ENCODE measurements at regions not wholly inside any gene's neighbourhood (a gene's known extent, or its start where the extent isn't known, plus 50 kb on each side); places are given as distances from the start of the nearest gene placed in this dataset.

DNA sequence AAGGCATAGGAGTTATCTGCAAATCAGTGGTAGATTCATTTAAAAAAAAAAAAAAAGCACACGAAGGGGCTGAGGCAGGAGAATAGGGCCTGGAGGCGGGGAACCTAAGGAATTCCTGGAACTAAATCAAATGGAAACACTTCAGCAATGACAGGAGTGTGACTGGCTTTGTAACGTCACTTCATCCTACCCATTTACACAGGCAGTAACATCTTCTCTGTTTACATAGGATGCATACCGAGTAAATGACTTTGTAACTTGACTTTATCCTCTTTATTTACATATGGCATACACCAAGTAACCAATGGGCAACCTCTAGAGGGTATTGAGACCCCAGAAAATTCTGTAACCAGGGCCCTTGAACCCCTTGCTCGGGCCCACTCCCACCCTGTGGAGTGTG, 56.4 kb upstream of the IYD start:
- POLR2A ChIA-PET = no interaction called here

DNA sequence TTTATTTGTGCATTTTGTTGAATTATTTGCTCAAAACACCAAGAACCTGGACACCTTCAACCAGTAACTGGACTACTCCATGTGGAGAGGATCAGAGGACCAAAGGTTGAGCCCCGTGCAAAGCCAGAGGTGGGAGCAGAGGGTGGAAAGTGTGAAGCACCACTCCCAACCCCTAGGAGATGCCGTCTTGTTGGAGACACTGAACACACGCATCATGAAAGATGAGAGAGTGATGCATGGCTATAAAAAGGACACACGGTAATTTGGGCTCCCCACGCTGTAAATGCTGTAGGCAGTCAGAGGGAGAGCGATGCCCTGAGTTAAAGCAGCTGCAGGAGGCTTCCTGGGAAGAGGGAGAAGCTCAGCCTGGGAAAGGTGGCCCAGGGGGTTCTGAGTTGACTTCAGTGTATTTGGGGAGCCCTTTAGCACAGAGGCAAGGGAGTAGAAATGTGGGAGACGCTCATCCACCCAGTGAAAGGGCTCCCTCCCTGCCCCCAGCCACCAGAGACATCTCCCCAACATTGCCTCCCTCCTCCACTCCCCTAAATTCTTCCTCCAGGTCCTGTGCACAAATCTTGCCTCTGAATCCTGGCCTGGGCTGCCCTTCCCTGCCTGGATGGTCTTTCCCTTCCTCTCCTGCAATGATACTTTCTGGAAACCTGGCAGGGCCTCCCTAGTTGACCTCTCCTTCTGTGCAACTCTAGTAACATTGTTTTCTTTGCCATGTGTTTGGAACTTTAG, 55.8 kb upstream of the IYD start:
- H3K79me2 ChIP-seq (ENCODE audit: insufficient read depth, low read length) = no peaks in the 10 kb centered on the region
- BruUV-seq (replicated peaks) = no TSS peak
- H3K27ac ChIP-seq (ENCODE audit: low read depth, low read length) = no peak overlapping the region
- ChIA-PET CTCF (no interaction called here), RAD21 (ENCODE audit: low non-redundant PET in 1 of 2, low total read pairs in 2 of 2, uncharacterized antibody in 2 of 2, unreplicated experiment in 2 of 2) (no interaction called here), POLR2A (no interaction called here)
- H3K4me2 ChIP-seq (ENCODE audit: low read length) = no peak overlapping the region
- intact Hi-C loops (cut with micrococcal nuclease) = no loop called here
- H4K20me1 ChIP-seq (ENCODE audit: insufficient read depth) = no peaks in the 10 kb centered on the region
- H3K9me3 ChIP-seq (ENCODE audit: control insufficient read depth in 1 of 2, insufficient read depth in 1 of 2, low read depth in 1 of 2, low read length in 2 of 2) = no peaks in the 10 kb centered on the region
- no peaks in the 10 kb centered on the region for H3K36me3 ChIP-seq (ENCODE audit: control insufficient read depth in 1 of 2, insufficient read depth in 2 of 2, low read length in 2 of 2)
- DNase-seq (ENCODE audit: low read depth, low spot score) (no peak), ATAC-seq (no peak)
- no peak overlapping the region for H3K9ac ChIP-seq (ENCODE audit: low read length)
- H3K4me1 ChIP-seq (ENCODE audit: control insufficient read depth in 1 of 2, insufficient read depth in 2 of 2, low read length in 2 of 2) = no peaks in the 10 kb centered on the region
- no peak overlapping the region for H2AFZ ChIP-seq (ENCODE audit: low read depth, low read length, poor library complexity, severe bottlenecking)
- TF ChIP-seq ZNF274 (IDR thresholded peaks at IDR 0.05; ENCODE audit: low read depth, low read length) = no peak
- no peak for TF ChIP-seq FOSL1 (IDR thresholded peaks at IDR 0.05; ENCODE audit: low read depth)
- TF ChIP-seq, protein P1, sequence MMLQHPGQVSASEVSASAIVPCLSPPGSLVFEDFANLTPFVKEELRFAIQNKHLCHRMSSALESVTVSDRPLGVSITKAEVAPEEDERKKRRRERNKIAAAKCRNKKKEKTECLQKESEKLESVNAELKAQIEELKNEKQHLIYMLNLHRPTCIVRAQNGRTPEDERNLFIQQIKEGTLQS (IDR thresholded peaks at IDR 0.05) = no peak
- TF ChIP-seq JUND (IDR thresholded peaks at IDR 0.05) = no peak
- H3K9me2 ChIP-seq (ENCODE audit: insufficient read depth) = no peaks in the 10 kb centered on the region
- H3K4me3 ChIP-seq (replicated peaks in 1 of 2; ENCODE audit: low read depth in 1 of 2, low read length in 2 of 2) = no peak overlapping the region
- H3K27me3 ChIP-seq (ENCODE audit: insufficient read depth, low read length) = no peaks in the 10 kb centered on the region

More for the DNA sequence above, 56.4 kb upstream of the IYD start:
- no peaks in the 10 kb centered on the region for H3K4me1 ChIP-seq (ENCODE audit: control insufficient read depth in 1 of 2, insufficient read depth in 2 of 2, low read length in 2 of 2)
- no peak overlapping the region for H3K4me2 ChIP-seq (ENCODE audit: low read length)
- H3K79me2 ChIP-seq (ENCODE audit: insufficient read depth, low read length) = no peaks in the 10 kb centered on the region
- no peak for ATAC-seq
- no peaks in the 10 kb centered on the region for H3K9me2 ChIP-seq (ENCODE audit: insufficient read depth)
- H3K9me3 ChIP-seq (ENCODE audit: control insufficient read depth in 1 of 2, insufficient read depth in 1 of 2, low read depth in 1 of 2, low read length in 2 of 2) = no peaks in the 10 kb centered on the region
- intact Hi-C loops (cut with micrococcal nuclease) = no loop called here
- H3K4me3 ChIP-seq (replicated peaks in 1 of 2; ENCODE audit: low read depth in 1 of 2, low read length in 2 of 2) = no peak overlapping the region
- BruUV-seq (replicated peaks) = no TSS peak
- H3K36me3 ChIP-seq (ENCODE audit: control insufficient read depth in 1 of 2, insufficient read depth in 2 of 2, low read length in 2 of 2) = no peaks in the 10 kb centered on the region
- H3K9ac ChIP-seq (ENCODE audit: low read length) = no peak overlapping the region
- H4K20me1 ChIP-seq (ENCODE audit: insufficient read depth) = no peaks in the 10 kb centered on the region
- H3K27me3 ChIP-seq (ENCODE audit: insufficient read depth, low read length) = no peaks in the 10 kb centered on the region
- TF ChIP-seq CBX3 (IDR thresholded peaks at IDR 0.05; ENCODE audit: low read depth) = no peak
- TF ChIP-seq ZFX (IDR thresholded peaks at IDR 0.05) = no peak
- TF ChIP-seq POLR2AphosphoS5 (IDR thresholded peaks at IDR 0.05; ENCODE audit: low read depth, low read length) = no peak
- TF ChIP-seq, protein P2, sequence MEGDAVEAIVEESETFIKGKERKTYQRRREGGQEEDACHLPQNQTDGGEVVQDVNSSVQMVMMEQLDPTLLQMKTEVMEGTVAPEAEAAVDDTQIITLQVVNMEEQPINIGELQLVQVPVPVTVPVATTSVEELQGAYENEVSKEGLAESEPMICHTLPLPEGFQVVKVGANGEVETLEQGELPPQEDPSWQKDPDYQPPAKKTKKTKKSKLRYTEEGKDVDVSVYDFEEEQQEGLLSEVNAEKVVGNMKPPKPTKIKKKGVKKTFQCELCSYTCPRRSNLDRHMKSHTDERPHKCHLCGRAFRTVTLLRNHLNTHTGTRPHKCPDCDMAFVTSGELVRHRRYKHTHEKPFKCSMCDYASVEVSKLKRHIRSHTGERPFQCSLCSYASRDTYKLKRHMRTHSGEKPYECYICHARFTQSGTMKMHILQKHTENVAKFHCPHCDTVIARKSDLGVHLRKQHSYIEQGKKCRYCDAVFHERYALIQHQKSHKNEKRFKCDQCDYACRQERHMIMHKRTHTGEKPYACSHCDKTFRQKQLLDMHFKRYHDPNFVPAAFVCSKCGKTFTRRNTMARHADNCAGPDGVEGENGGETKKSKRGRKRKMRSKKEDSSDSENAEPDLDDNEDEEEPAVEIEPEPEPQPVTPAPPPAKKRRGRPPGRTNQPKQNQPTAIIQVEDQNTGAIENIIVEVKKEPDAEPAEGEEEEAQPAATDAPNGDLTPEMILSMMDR (IDR thresholded peaks at IDR 0.05 in 2 of 3, conservative IDR thresholded peaks at IDR 0.05 in 1 of 3; ENCODE audit: borderline replicate concordance in 1 of 3, insufficient read depth in 1 of 3, low read depth in 2 of 3, low read length in 2 of 3) = no peak
- TF ChIP-seq RAD21 (IDR thresholded peaks at IDR 0.05; ENCODE audit: low read depth) = no peak
- no peak for TF ChIP-seq EZH2phosphoT487 (IDR thresholded peaks at IDR 0.05; ENCODE audit: borderline replicate concordance)
- H3K27ac ChIP-seq (ENCODE audit: low read depth, low read length) = no peak overlapping the region
- ChIA-PET RAD21 (ENCODE audit: low non-redundant PET in 1 of 2, low total read pairs in 2 of 2, uncharacterized antibody in 2 of 2, unreplicated experiment in 2 of 2) (no interaction called here), CTCF (no interaction called here)
- H2AFZ ChIP-seq (ENCODE audit: low read depth, low read length, poor library complexity, severe bottlenecking) = no peak overlapping the region
- DNase-seq (ENCODE audit: low read depth, low spot score) = no peak

All from HCT116 (cell line).